ENCODE measurements at regions not wholly inside any gene's neighbourhood (a gene's known extent, or its start where the extent isn't known, plus 50 kb on each side); places are given as distances from the start of the nearest gene placed in this dataset.

DNA sequence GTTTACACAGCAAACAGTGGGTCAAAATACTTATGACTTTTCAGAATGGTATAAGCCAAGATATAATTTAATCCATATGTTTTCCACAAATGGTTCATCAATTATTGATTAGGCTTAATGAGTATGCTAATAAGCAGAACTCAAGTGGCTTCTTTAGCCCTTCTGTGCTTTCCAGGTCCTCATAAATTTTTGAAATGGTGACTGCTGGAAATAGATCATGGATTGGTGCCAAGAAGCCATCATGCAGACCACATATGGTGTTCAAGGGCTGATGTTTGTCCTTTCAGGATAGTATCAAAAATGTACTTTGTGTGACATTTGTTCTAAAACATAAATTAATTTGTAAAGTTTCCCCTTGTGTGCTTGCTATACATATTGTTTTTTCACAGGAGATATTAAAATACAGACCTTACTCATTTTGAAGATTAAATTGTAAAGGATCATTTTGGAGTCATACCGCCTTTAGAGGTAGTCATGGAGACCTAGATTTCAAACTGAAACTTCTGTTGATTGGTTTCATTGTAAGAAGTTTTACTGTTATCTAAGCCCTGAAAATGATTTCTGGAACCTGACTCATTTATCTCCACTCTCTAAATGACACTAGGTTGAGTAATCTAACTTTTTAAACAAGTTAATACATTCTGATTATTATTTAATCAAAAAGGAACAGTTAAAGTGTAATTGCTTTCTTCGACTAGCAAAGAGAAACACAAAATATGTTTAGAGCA, 507.9 kb downstream of the PLA2G4A start:
- H3K36me3 ChIP-seq, result no peaks in the 10 kb centered on the region
- DNase-seq, result no peak
- no peak for TF ChIP-seq CTCF (IDR thresholded peaks at IDR 0.05; ENCODE audit: borderline replicate concordance)
- H3K27ac ChIP-seq (replicated peaks), result no peak overlapping the region
- intact Hi-C loops (cut with micrococcal nuclease), result no loop called here
- H3K27me3 ChIP-seq (ENCODE audit: low read depth), result no peaks in the 10 kb centered on the region
- H3K4me1 ChIP-seq, result no peaks in the 10 kb centered on the region
- H3K4me3 ChIP-seq, result no peak overlapping the region
- no peaks in the 10 kb centered on the region for H3K9me3 ChIP-seq (replicated peaks)

GRCh38 chr1:187338762-187339412, 510.1 kb downstream of the PLA2G4A start:
- Histone ChIP-seq H3K4me3 (no peak overlapping the region), H3K27ac (replicated peaks) (no peak overlapping the region), H3K27me3 (ENCODE audit: low read depth) (no peaks in the 10 kb centered on the region), H3K36me3 (no peaks in the 10 kb centered on the region), H3K9me3 (replicated peaks) (peaks cover 5% of the 10 kb centered on the region), H3K4me1 (no peaks in the 10 kb centered on the region)
- intact Hi-C loops (cut with micrococcal nuclease), result no loop called here
- DNase-seq, result no peak
- TF ChIP-seq CTCF (IDR thresholded peaks at IDR 0.05; ENCODE audit: borderline replicate concordance), result no peak

- H3K27ac ChIP-seq (replicated peaks), result no peak overlapping the region
- intact Hi-C loops (cut with micrococcal nuclease), result no loop called here
- H3K9me3 ChIP-seq (replicated peaks), result peaks cover 5% of the 10 kb centered on the region
- H3K36me3 ChIP-seq, result no peaks in the 10 kb centered on the region
- H3K27me3 ChIP-seq (ENCODE audit: low read depth), result no peaks in the 10 kb centered on the region
- no peaks in the 10 kb centered on the region for H3K4me1 ChIP-seq
- no peak for TF ChIP-seq CTCF (IDR thresholded peaks at IDR 0.05; ENCODE audit: borderline replicate concordance)
- no peak for DNase-seq
- H3K4me3 ChIP-seq, result no peak overlapping the region
Observed at GRCh38 chr1:187342495-187342894, 513.7 kb downstream of the PLA2G4A start.

- no peak overlapping the region for H3K4me3 ChIP-seq
- no peaks in the 10 kb centered on the region for H3K4me1 ChIP-seq
- H3K9me3 ChIP-seq (replicated peaks), result no peaks in the 10 kb centered on the region
- H3K27me3 ChIP-seq (ENCODE audit: low read depth), result no peaks in the 10 kb centered on the region
- H3K27ac ChIP-seq (replicated peaks), result no peak overlapping the region
- no peaks in the 10 kb centered on the region for H3K36me3 ChIP-seq
- no peak for TF ChIP-seq CTCF (IDR thresholded peaks at IDR 0.05; ENCODE audit: borderline replicate concordance)
- intact Hi-C loops (cut with micrococcal nuclease), result no loop called here
- no peak for DNase-seq
Observed at GRCh38 chr1:187374082-187374481, 545.3 kb downstream of the PLA2G4A start.

DNA sequence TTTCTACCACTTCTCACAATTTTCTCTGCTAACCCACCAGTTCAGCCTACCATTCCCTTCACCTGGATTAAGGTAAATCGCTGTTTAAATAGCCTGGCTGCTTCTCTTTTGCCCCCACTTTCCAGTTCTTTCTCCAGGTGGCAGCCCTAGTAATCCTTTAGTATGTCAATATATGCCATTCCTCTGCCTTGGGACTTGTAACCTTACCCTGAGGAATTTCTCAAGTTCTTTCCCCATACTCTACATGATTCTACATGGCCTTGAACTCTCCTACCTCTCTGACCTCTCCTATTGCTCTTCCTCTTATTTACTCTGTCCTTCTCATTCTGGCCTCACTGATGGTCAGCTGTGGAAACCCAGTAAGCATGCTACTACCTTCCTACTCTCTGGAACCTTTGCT, 546.0 kb downstream of the PLA2G4A start:
- Histone ChIP-seq H3K27me3 (ENCODE audit: low read depth) (no peaks in the 10 kb centered on the region), H3K4me3 (no peak overlapping the region), H3K9me3 (replicated peaks) (no peaks in the 10 kb centered on the region), H3K4me1 (no peaks in the 10 kb centered on the region), H3K27ac (replicated peaks) (no peak overlapping the region), H3K36me3 (no peaks in the 10 kb centered on the region)
- DNase-seq, result no peak
- TF ChIP-seq CTCF (IDR thresholded peaks at IDR 0.05; ENCODE audit: borderline replicate concordance), result no peak
- intact Hi-C loops (cut with micrococcal nuclease), result no loop called here
